ENCODE measurements at regions not wholly inside any gene's neighbourhood (a gene's known extent, or its start where the extent isn't known, plus 50 kb on each side); places are given as distances from the start of the nearest gene placed in this dataset.

DNA sequence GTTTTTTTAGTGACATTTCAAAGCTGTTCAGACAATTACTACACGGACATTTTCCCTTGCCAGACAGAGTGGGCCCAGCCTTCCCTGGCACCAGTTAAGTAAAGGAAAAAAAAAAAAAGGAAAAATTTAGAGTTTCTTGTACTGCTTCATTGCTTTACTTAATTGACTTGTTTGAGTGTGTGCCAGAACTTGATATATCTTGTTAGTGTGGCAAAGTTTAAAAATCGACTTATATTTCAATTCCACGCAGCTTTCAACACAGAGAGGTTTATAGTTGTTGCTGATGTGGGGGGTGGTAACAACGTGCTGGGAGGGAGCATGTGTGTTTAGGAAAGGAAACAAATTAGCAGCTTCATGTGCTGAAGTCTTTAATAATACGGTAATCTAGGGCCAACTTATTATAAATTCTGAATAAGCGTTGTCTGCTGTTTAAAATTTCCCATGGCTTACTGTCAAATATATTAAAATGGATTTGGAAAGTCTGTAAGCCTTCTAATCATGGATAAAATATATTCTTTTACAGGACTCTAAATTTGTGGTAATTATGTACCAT is 1104.6 kb downstream of the SORCS3 start:
- DNase-seq, result no peak
- no peak for ATAC-seq (ENCODE audit: poor library complexity)
- Histone ChIP-seq H3K9me3 (ENCODE audit: control insufficient read depth in 1 of 2, insufficient read depth in 1 of 2, low read length in 2 of 2) (no peaks in the 10 kb centered on the region), H3K27ac (ENCODE audit: low read depth in 1 of 2, low read length in 2 of 2) (no peak overlapping the region), H3K27me3 (ENCODE audit: control insufficient read depth in 1 of 2, insufficient read depth in 2 of 2, low read length in 2 of 2) (no peaks in the 10 kb centered on the region), H3K36me3 (ENCODE audit: insufficient read depth, low read length) (no peaks in the 10 kb centered on the region), H3K4me3 (ENCODE audit: low read length) (no peak overlapping the region), H3K4me1 (ENCODE audit: insufficient read depth, low read length) (no peaks in the 10 kb centered on the region)
- Mint-ChIP-seq H3K4me3 (no peak overlapping the region), H3K4me1 (ENCODE audit: low read depth) (no peaks in the 10 kb centered on the region), H3K36me3 (ENCODE audit: low read depth) (no peaks in the 10 kb centered on the region), H3K27me3 (no peaks in the 10 kb centered on the region), H3K9me3 (no peaks in the 10 kb centered on the region), H3K27ac (no peak overlapping the region)
- CTCF ChIA-PET, result no interaction called here
- intact Hi-C loops (cut with DNase I, micrococcal nuclease), result no loop called here
- no peak for TF ChIP-seq CTCF (IDR thresholded peaks at IDR 0.05)
- POLR2A ChIA-PET, result no interaction called here

- Histone ChIP-seq H3K36me3 (ENCODE audit: insufficient read depth, low read length) (no peaks in the 10 kb centered on the region), H3K27ac (ENCODE audit: low read depth in 1 of 2, low read length in 2 of 2) (no peak overlapping the region), H3K4me3 (ENCODE audit: low read length) (no peak overlapping the region), H3K9me3 (ENCODE audit: control insufficient read depth in 1 of 2, insufficient read depth in 1 of 2, low read length in 2 of 2) (no peaks in the 10 kb centered on the region), H3K4me1 (ENCODE audit: insufficient read depth, low read length) (no peaks in the 10 kb centered on the region), H3K27me3 (ENCODE audit: control insufficient read depth in 1 of 2, insufficient read depth in 2 of 2, low read length in 2 of 2) (no peaks in the 10 kb centered on the region)
- Mint-ChIP-seq H3K9me3 (no peaks in the 10 kb centered on the region), H3K27me3 (no peaks in the 10 kb centered on the region), H3K27ac (no peak overlapping the region), H3K4me1 (ENCODE audit: low read depth) (no peaks in the 10 kb centered on the region), H3K36me3 (ENCODE audit: low read depth) (no peaks in the 10 kb centered on the region), H3K4me3 (no peak overlapping the region)
- CTCF ChIA-PET, result no interaction called here
- no peak for DNase-seq
- ATAC-seq (ENCODE audit: poor library complexity), result no peak
- TF ChIP-seq CTCF (IDR thresholded peaks at IDR 0.05), result no peak
- intact Hi-C loops (cut with DNase I, micrococcal nuclease), result no loop called here
- POLR2A ChIA-PET, result no interaction called here
These were observed 1102.4 kb downstream of the SORCS3 start for GRCh38 chr10:105743343-105744056.

- Histone ChIP-seq H3K4me1 (ENCODE audit: insufficient read depth, low read length) (no peaks in the 10 kb centered on the region), H3K9me3 (ENCODE audit: control insufficient read depth in 1 of 2, insufficient read depth in 1 of 2, low read length in 2 of 2) (no peaks in the 10 kb centered on the region), H3K27me3 (ENCODE audit: control insufficient read depth in 1 of 2, insufficient read depth in 2 of 2, low read length in 2 of 2) (no peaks in the 10 kb centered on the region), H3K27ac (ENCODE audit: low read depth in 1 of 2, low read length in 2 of 2) (no peak overlapping the region), H3K4me3 (ENCODE audit: low read length) (no peak overlapping the region), H3K36me3 (ENCODE audit: insufficient read depth, low read length) (no peaks in the 10 kb centered on the region)
- ATAC-seq (ENCODE audit: poor library complexity) (no peak), DNase-seq (no peak)
- H3K9me3 Mint-ChIP-seq, result no peaks in the 10 kb centered on the region
- no peak overlapping the region for H3K27ac Mint-ChIP-seq
- no peak overlapping the region for H3K4me3 Mint-ChIP-seq
- ChIA-PET CTCF (no interaction called here), POLR2A (no interaction called here)
- no peaks in the 10 kb centered on the region for H3K27me3 Mint-ChIP-seq
- intact Hi-C loops (cut with DNase I, micrococcal nuclease), result no loop called here
- no peaks in the 10 kb centered on the region for H3K4me1 Mint-ChIP-seq (ENCODE audit: low read depth)
- no peaks in the 10 kb centered on the region for H3K36me3 Mint-ChIP-seq (ENCODE audit: low read depth)
- no peak for TF ChIP-seq CTCF (IDR thresholded peaks at IDR 0.05)
These were observed 1101.8 kb downstream of the SORCS3 start for GRCh38 chr10:105742923-105743322.
